Esophagus muscularis mucosa (tissue), 4 donors: ENCODE measurements at regions not wholly inside any gene's neighbourhood (a gene's known extent, or its start where the extent isn't known, plus 50 kb on each side); places are given as distances from the start of the nearest gene placed in this dataset.

Source experiments
- DNase-seq: peaks from one replicate; pipeline ENCODE4 v3.0.0-alpha.2; 2017; ENCODE audit errors: extremely low spot score
- H3K27ac ChIP-seq, 4 donors: fragments of 200-600 bp; sonication (generic); replicated peaks in 1 of 4; 1 replicate in 3 of 4; 2 replicates in 1 of 4; pipeline ENCODE4 v1.5.1; 2016 to 2019; ENCODE audit warnings: mild to moderate bottlenecking in 1 of 4
- H3K27me3 ChIP-seq, 4 donors: fragments of 200-600 bp; sonication (generic); one replicate each; pipeline versions ENCODE4 v1.5.1 to v1.6.0; 2016 to 2019
- H3K36me3 ChIP-seq, 4 donors: fragments of 200-600 bp; sonication (generic); one replicate each; pipeline ENCODE4 v1.5.1; 2016 to 2019
- H3K4me1 ChIP-seq, 4 donors: fragments of 200-600 bp; sonication (generic); one replicate each; pipeline ENCODE4 v1.5.1; 2016 to 2019
- H3K4me3 ChIP-seq, 4 donors: fragments of 200-600 bp; sonication (generic); 1 replicate in 2 of 4; 2 replicates in 2 of 4; pipeline ENCODE4 v1.5.1; 2016 to 2019; ENCODE audit warnings: mild to moderate bottlenecking in 4 of 4, moderate library complexity in 1 of 4
- H3K9me3 ChIP-seq, 4 donors: fragments of 200-600 bp; sonication (generic); 1 replicate in 3 of 4; 2 replicates in 1 of 4; pipeline ENCODE4 v1.5.1; 2016 to 2019
- CTCF ChIP-seq, 3 experiments: fragments of 200-600 bp in 2 of 3; fragments of 450-650 bp in 1 of 3; sonication (generic) in 2 of 3; IDR thresholded peaks; one replicate each; pipeline ENCODE4 v1.5.1; 2017 to 2019; ENCODE audit warnings: antibody characterized with exemption in 3 of 3, mild to moderate bottlenecking in 2 of 3, moderate library complexity in 1 of 3
- EP300 ChIP-seq: sonication (generic); formaldehyde crosslinking; IDR thresholded peaks from one replicate; pipeline ENCODE4 v1.6.1; 2017; ENCODE audit warnings: antibody characterized with exemption
- POLR2A ChIP-seq: fragments of 450-650 bp; IDR thresholded peaks from one replicate; pipeline ENCODE4 v1.6.1; 2017; ENCODE audit warnings: antibody characterized with exemption, moderate library complexity, mild to moderate bottlenecking, low read depth
- POLR2AphosphoS5 ChIP-seq, 2 donors: sonication (generic); formaldehyde crosslinking; IDR thresholded peaks; one replicate each; pipeline ENCODE4 v1.6.1; 2017; ENCODE audit warnings: antibody characterized with exemption in 2 of 2
- WGBS: methylation state at CpG from one replicate; pipeline ENCODE4 v1.1.5; 2018; 5-methylcytosine and 5-hydroxymethylcytosine counted together
- intact Hi-C: fragments of 100-400 bp; cut with DNase I; formaldehyde crosslinking; loops from one replicate; pipeline ENCODE4 v1.15.1; 2023

- Histone ChIP-seq H3K27me3 (no peaks in the 10 kb centered on the region), H3K4me3 (peak overlapping the region; percentile 19 to 24 (median 22)), H3K27ac (no peak overlapping the region), H3K4me1 (peaks cover 0 to 12% (median 7%) of the 10 kb centered on the region in 4 donors), H3K9me3 (no peaks in the 10 kb centered on the region), H3K36me3 (no peaks in the 10 kb centered on the region)
- 19% methylated on average over 7 of the region's 7 CpGs for WGBS
- TF ChIP-seq POLR2A (no peak), EP300 (no peak), CTCF (IDR thresholded peaks at IDR 0.05) (no peak), POLR2AphosphoS5 (IDR thresholded peaks at IDR 0.05) (no peak)
- intact Hi-C loops, result no loop called here
- DNase-seq, result no peak
Observed at GRCh38 chr6:97626671-97627441, 343.8 kb upstream of the MMS22L start.

- no peaks in the 10 kb centered on the region for H3K36me3 ChIP-seq
- no peaks in the 10 kb centered on the region for H3K9me3 ChIP-seq
- no peak for DNase-seq
- intact Hi-C loops, result no loop called here
- no peak overlapping the region for H3K27ac ChIP-seq
- WGBS, result 89% methylated on average over 2 of the region's 2 CpGs
- peaks cover 0 to 12% (median 7%) of the 10 kb centered on the region in 4 donors for H3K4me1 ChIP-seq
- no peak overlapping the region for H3K4me3 ChIP-seq
- H3K27me3 ChIP-seq, result no peaks in the 10 kb centered on the region
- TF ChIP-seq POLR2AphosphoS5 (IDR thresholded peaks at IDR 0.05) (no peak), POLR2A (no peak), CTCF (IDR thresholded peaks at IDR 0.05) (no peak), EP300 (no peak)
Observed at GRCh38 chr6:97629180-97629579, 346.2 kb upstream of the MMS22L start.

GRCh38 chr6:97630604-97631003, 347.6 kb upstream of the MMS22L start:
- 71% methylated on average over 1 of the region's 1 CpG for WGBS
- Histone ChIP-seq H3K27ac (no peak overlapping the region), H3K36me3 (no peaks in the 10 kb centered on the region), H3K4me1 (peaks cover 0 to 12% (median 7%) of the 10 kb centered on the region in 4 donors), H3K27me3 (no peaks in the 10 kb centered on the region), H3K9me3 (no peaks in the 10 kb centered on the region), H3K4me3 (no peak overlapping the region)
- intact Hi-C loops, result no loop called here
- no peak for DNase-seq
- TF ChIP-seq CTCF (IDR thresholded peaks at IDR 0.05) (no peak), EP300 (no peak), POLR2A (no peak), POLR2AphosphoS5 (IDR thresholded peaks at IDR 0.05) (no peak)

DNA sequence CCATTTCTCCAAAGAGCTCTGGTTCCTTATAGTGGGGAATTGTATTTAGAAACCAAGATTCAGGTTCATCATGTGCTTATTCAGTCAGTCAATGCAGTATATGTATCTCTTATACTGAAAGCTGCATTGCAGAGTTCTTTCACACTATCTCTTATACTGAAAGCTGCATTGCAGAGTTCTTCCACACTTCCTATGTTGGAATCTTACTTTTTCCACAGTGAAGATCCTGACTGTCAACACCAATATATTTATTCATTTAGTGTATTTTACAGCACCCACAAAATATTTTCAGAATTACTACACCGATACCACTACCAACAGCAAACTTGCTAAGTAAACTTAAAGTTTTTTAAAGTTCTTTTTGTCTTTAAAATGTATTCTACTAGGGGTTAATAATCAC, 349.3 kb upstream of the MMS22L start:
- Histone ChIP-seq H3K9me3 (no peaks in the 10 kb centered on the region), H3K4me1 (peaks cover 0 to 3% (median 0%) of the 10 kb centered on the region in 4 donors), H3K4me3 (no peak overlapping the region), H3K27ac (no peak overlapping the region), H3K27me3 (no peaks in the 10 kb centered on the region), H3K36me3 (no peaks in the 10 kb centered on the region)
- intact Hi-C loops, result no loop called here
- no peak for DNase-seq
- 97% methylated on average over 1 of the region's 1 CpG for WGBS
- TF ChIP-seq CTCF (IDR thresholded peaks at IDR 0.05), result no peak
- no peak for TF ChIP-seq POLR2A
- no peak for TF ChIP-seq POLR2AphosphoS5 (IDR thresholded peaks at IDR 0.05)
- no peak for TF ChIP-seq EP300

DNA sequence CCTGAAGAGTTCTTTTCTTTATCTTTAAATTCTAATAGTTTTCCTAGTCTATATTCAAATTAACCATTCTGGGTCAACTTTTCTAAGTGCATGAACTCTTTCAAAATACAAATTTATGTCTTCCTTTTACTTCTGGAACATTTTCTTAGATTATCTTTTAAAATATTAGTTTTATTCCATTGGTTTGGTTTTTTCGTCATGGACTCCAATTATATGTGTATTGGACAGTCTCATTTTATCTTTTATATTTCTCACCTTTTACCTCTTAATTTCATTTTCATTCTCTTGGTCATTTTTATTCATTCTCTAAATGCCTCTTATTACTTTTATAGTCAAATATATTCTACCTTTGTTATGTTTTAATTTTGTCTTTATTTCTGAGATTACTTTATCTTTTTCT, 356.7 kb upstream of the MMS22L start:
- Histone ChIP-seq H3K4me1 (no peaks in the 10 kb centered on the region), H3K36me3 (no peaks in the 10 kb centered on the region), H3K27me3 (no peaks in the 10 kb centered on the region), H3K27ac (no peak overlapping the region), H3K4me3 (no peak overlapping the region), H3K9me3 (peaks cover 0 to 3% (median 0%) of the 10 kb centered on the region in 4 donors)
- no peak for TF ChIP-seq CTCF (IDR thresholded peaks at IDR 0.05)
- no peak for TF ChIP-seq EP300
- TF ChIP-seq POLR2A, result no peak
- TF ChIP-seq POLR2AphosphoS5 (IDR thresholded peaks at IDR 0.05), result no peak
- WGBS, result 98% methylated on average over 1 of the region's 1 CpG
- DNase-seq, result no peak
- intact Hi-C loops, result no loop called here
